ENCODE measurements at regions not wholly inside any gene's neighbourhood (a gene's known extent, or its start where the extent isn't known, plus 50 kb on each side); places are given as distances from the start of the nearest gene placed in this dataset.

DNA sequence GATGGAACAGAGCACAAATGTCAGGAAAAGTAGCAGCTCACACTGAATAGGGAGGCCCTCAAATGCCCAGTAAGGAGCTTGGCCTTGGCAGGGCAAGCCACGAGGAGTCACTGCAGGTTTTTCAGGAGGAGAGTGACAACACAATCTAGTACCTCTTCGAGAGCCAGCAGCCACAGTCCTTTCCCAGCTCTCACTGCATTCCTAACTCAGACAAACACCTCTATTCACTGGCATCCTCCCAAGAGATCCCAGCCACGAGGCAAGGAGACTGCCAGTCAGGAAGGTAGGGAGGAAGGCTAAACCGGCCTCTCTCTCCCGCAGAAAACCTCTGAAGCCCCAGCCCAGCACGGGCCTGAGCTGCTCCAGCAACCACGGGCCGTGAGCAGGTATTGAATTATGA, 146.0 kb upstream of the SMAD3 start:
- no peaks in the 10 kb centered on the region for H3K9me3 ChIP-seq (ENCODE audit: control insufficient read depth, low read length)
- DNase-seq, result no peak
- H3K4me3 ChIP-seq (ENCODE audit: insufficient read depth, low read depth, low read length, poor library complexity, severe bottlenecking), result no peak overlapping the region
- H3K36me3 ChIP-seq (ENCODE audit: control insufficient read depth, insufficient read depth, low read length), result no peaks in the 10 kb centered on the region
- no peaks in the 10 kb centered on the region for H3K4me1 ChIP-seq (ENCODE audit: control insufficient read depth, insufficient read depth, low read length, poor library complexity, severe bottlenecking)
- no peak overlapping the region for H3K27ac ChIP-seq (ENCODE audit: insufficient read depth, low read length, poor library complexity, severe bottlenecking)
- H3K27me3 ChIP-seq (replicated peaks; ENCODE audit: control insufficient read depth, insufficient read depth, low read length, poor library complexity, severe bottlenecking), result no peaks in the 10 kb centered on the region

DNA sequence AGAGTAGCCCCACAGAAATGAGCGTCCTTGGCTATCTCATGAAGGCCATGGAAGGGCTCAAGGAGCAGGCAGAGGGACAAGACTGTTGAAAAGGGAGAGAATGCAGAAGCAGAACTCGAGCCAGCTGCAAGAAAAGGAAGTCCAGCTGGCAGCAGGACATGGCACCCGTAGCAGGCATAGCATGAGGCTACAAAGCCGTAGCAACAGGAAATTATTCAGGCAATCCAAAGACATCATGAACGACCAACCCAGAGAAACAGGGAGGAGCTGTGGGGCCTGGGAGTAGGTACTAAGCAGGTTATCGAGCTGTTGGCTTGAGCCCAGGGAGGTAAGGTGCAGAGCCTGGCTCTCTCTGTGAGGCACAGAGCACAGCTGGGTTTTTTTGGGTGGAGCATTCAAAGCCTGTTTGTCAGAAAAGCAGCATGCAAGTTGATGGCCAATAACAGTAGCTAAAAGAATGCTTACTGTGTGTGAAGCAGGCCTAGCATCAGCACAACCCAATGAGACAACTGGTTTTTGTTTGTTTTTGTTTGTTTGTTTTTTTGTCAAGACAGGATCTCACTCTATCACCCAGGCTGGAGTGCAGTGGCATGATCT, 144.0 kb upstream of the SMAD3 start:
- Histone ChIP-seq H3K36me3 (ENCODE audit: control insufficient read depth, insufficient read depth, low read length) (no peaks in the 10 kb centered on the region), H3K4me3 (ENCODE audit: insufficient read depth, low read depth, low read length, poor library complexity, severe bottlenecking) (no peak overlapping the region), H3K9me3 (ENCODE audit: control insufficient read depth, low read length) (no peaks in the 10 kb centered on the region), H3K4me1 (ENCODE audit: control insufficient read depth, insufficient read depth, low read length, poor library complexity, severe bottlenecking) (no peaks in the 10 kb centered on the region), H3K27me3 (replicated peaks; ENCODE audit: control insufficient read depth, insufficient read depth, low read length, poor library complexity, severe bottlenecking) (no peaks in the 10 kb centered on the region), H3K27ac (ENCODE audit: insufficient read depth, low read length, poor library complexity, severe bottlenecking) (no peak overlapping the region)
- no peak for DNase-seq

DNA sequence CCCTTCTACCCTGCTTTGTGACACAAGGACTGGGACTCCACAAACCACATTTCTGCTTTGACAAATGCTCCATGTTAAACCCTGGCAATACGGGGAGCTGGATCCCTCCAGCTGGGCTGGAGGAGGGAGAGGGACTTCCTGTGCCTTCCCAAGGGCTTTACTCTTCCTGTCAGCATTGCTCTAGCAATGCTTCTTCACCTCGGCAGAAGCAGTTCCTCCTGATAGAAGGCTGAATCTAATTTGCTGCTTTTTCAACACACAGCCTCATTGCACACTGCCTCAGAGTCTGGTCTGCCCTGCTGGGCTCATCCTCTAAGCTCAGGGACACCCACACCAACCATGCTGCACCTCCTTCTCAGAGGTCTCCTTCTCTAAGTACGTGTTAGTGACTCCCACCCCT, 142.8 kb upstream of the SMAD3 start:
- Histone ChIP-seq H3K9me3 (ENCODE audit: control insufficient read depth, low read length) (no peaks in the 10 kb centered on the region), H3K4me3 (ENCODE audit: insufficient read depth, low read depth, low read length, poor library complexity, severe bottlenecking) (no peak overlapping the region), H3K27me3 (replicated peaks; ENCODE audit: control insufficient read depth, insufficient read depth, low read length, poor library complexity, severe bottlenecking) (no peaks in the 10 kb centered on the region), H3K27ac (ENCODE audit: insufficient read depth, low read length, poor library complexity, severe bottlenecking) (no peak overlapping the region), H3K36me3 (ENCODE audit: control insufficient read depth, insufficient read depth, low read length) (no peaks in the 10 kb centered on the region), H3K4me1 (ENCODE audit: control insufficient read depth, insufficient read depth, low read length, poor library complexity, severe bottlenecking) (no peaks in the 10 kb centered on the region)
- DNase-seq, result no peak

DNA sequence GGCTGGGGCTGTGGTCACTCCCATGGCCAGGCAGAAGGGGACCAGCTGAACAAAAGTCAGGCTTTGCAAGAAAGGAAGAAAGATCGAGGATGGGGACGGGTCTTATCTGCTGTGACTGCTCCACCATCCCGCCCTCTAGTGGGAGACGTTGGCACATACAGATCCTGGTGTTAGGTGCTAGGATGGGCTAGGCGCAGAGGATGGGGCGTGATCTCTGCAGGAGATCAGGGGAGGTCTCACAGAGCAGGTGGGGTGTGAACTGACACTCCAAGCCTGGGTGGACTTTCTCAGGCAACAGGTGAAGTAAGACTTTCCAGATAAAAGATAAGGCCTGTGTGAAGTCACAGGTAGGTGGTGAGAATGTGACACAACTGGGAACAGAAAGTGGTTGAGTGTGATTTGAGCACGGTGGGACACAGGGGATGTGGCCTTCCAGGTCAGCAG, 141.9 kb upstream of the SMAD3 start:
- DNase-seq, result no peak
- Histone ChIP-seq H3K27me3 (replicated peaks; ENCODE audit: control insufficient read depth, insufficient read depth, low read length, poor library complexity, severe bottlenecking) (no peaks in the 10 kb centered on the region), H3K4me1 (ENCODE audit: control insufficient read depth, insufficient read depth, low read length, poor library complexity, severe bottlenecking) (no peaks in the 10 kb centered on the region), H3K27ac (ENCODE audit: insufficient read depth, low read length, poor library complexity, severe bottlenecking) (no peak overlapping the region), H3K4me3 (ENCODE audit: insufficient read depth, low read depth, low read length, poor library complexity, severe bottlenecking) (no peak overlapping the region), H3K9me3 (ENCODE audit: control insufficient read depth, low read length) (no peaks in the 10 kb centered on the region), H3K36me3 (ENCODE audit: control insufficient read depth, insufficient read depth, low read length) (no peaks in the 10 kb centered on the region)

DNA sequence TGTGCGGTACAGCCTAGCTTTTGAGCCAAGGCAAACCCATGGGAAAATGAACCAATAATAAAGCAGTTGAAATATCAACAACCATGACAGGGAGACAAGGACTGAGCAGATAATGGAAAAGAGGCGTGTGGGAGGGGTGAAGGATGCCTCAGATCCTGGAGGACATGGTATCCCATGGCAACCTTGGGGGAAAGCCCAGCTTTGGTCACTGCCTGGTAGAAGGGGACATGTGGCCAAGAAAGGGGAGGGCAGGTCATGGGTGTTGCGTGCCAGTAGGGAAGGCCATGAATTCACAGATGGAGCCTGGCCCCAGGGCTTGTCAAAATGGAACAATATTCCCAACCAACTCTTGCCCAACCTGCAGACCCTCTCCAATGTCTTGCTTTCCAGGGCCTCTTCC, 140.5 kb upstream of the SMAD3 start:
- no peaks in the 10 kb centered on the region for H3K36me3 ChIP-seq (ENCODE audit: control insufficient read depth, insufficient read depth, low read length)
- no peak overlapping the region for H3K4me3 ChIP-seq (ENCODE audit: insufficient read depth, low read depth, low read length, poor library complexity, severe bottlenecking)
- no peaks in the 10 kb centered on the region for H3K27me3 ChIP-seq (replicated peaks; ENCODE audit: control insufficient read depth, insufficient read depth, low read length, poor library complexity, severe bottlenecking)
- no peak for DNase-seq
- no peaks in the 10 kb centered on the region for H3K4me1 ChIP-seq (ENCODE audit: control insufficient read depth, insufficient read depth, low read length, poor library complexity, severe bottlenecking)
- no peak overlapping the region for H3K27ac ChIP-seq (ENCODE audit: insufficient read depth, low read length, poor library complexity, severe bottlenecking)
- H3K9me3 ChIP-seq (ENCODE audit: control insufficient read depth, low read length), result no peaks in the 10 kb centered on the region

DNA sequence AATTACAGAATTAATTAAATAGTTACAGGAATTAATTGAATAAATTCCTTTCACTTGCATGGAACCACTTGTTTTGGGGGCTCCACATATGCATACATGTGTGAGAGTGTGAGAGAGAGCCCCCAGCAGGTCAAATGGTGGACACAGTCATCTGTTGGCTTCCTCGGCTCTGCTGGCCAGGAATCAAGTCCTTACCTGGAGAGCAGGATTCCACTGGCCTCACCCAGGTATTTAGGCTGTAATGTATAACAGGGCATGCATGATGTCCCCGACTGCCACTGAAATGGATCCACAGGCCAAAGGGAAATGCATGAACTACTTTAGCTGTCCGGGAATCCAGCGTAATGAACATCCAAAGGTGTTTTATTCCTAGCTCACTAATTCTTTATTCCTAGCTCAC, 139.7 kb upstream of the SMAD3 start:
- no peaks in the 10 kb centered on the region for H3K4me1 ChIP-seq (ENCODE audit: control insufficient read depth, insufficient read depth, low read length, poor library complexity, severe bottlenecking)
- no peak for DNase-seq
- no peaks in the 10 kb centered on the region for H3K27me3 ChIP-seq (replicated peaks; ENCODE audit: control insufficient read depth, insufficient read depth, low read length, poor library complexity, severe bottlenecking)
- no peak overlapping the region for H3K27ac ChIP-seq (ENCODE audit: insufficient read depth, low read length, poor library complexity, severe bottlenecking)
- H3K36me3 ChIP-seq (ENCODE audit: control insufficient read depth, insufficient read depth, low read length), result no peaks in the 10 kb centered on the region
- H3K4me3 ChIP-seq (ENCODE audit: insufficient read depth, low read depth, low read length, poor library complexity, severe bottlenecking), result no peak overlapping the region
- H3K9me3 ChIP-seq (ENCODE audit: control insufficient read depth, low read length), result no peaks in the 10 kb centered on the region

DNA sequence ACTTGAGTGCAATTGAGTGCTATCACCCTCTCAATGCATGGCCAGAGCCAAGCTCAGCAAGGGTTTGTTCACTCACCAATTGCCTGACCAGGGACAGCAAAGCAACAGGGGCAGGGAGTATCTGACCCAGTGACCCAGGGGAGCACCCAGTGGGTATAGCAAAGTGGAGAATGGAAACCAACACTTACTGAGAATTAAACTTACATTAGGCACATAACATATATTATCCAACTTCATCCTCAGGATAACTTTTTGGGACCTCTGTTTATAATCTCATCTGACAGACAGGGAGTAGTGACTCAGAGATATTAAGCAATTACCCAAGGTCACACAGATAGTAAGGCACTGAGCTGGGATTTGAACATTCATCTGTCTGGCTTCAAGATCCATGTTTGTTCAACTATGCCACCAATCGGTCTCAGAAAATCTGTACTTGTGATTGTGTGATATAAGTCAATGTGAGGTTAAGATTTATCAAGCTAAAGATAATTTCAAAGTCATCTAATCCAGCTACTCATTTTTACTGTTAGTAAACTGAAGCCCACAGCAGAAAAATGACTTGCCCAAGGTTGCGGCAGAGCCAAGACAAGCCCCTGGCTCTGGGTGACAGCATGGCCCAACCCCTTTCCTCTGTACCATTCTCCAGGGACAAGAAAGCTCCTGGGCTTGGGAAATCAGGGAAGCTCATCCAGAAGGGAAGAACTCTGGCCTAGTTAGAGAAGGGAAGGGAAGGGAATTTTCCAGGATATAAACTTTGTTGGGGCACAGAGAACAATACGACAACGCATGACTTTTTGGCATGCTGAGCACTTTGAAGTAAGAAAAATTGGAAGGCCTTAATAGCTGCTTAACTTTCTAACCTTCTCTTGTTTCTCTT, 138.0 kb upstream of the SMAD3 start:
- Histone ChIP-seq H3K4me3 (ENCODE audit: insufficient read depth, low read depth, low read length, poor library complexity, severe bottlenecking) (no peak overlapping the region), H3K9me3 (ENCODE audit: control insufficient read depth, low read length) (no peaks in the 10 kb centered on the region), H3K27ac (ENCODE audit: insufficient read depth, low read length, poor library complexity, severe bottlenecking) (no peak overlapping the region), H3K27me3 (replicated peaks; ENCODE audit: control insufficient read depth, insufficient read depth, low read length, poor library complexity, severe bottlenecking) (no peaks in the 10 kb centered on the region), H3K4me1 (ENCODE audit: control insufficient read depth, insufficient read depth, low read length, poor library complexity, severe bottlenecking) (no peaks in the 10 kb centered on the region), H3K36me3 (ENCODE audit: control insufficient read depth, insufficient read depth, low read length) (no peaks in the 10 kb centered on the region)
- DNase-seq, result no peak

DNA sequence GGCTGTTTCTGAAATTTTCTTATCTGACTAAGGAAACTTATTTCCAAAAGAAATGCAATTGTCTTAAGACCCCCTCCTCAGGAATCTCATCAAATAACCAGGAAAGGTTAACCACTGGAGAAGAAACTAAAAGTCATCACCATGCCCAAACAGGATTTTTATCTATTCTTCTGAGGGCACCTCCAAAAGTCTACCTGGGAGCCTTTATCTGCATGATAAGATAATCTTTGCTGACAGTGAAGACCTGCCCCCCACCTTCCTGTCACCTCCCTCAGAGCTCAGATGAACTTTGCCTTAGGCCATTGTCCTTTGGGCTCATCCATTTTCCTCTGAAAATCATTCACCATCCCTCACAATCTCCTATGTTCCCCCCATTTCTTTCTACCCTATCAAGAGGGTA, 137.3 kb upstream of the SMAD3 start:
- H3K36me3 ChIP-seq (ENCODE audit: control insufficient read depth, insufficient read depth, low read length), result no peaks in the 10 kb centered on the region

DNA sequence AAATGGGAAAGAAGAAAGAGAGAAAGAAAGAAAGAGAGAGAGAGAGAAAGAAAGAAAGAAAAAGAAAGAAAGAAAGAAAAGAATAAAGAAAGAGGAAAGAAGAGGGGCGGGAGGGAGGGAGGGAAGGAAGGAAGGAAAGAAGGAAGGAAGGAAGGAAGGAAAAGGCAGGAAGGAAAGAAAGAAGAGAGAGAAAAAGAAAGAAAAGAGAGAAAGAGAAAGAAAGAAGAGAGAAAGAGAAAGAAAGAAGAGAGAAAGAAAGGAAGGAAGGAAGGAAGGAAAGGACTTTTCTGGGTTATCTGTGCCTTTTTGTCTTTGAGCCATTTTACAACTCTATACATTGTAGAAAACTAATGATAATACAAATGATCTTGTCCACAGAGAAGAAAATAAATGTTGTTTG, 136.6 kb upstream of the SMAD3 start:
- no peak for DNase-seq
- Histone ChIP-seq H3K4me1 (ENCODE audit: control insufficient read depth, insufficient read depth, low read length, poor library complexity, severe bottlenecking) (no peaks in the 10 kb centered on the region), H3K9me3 (ENCODE audit: control insufficient read depth, low read length) (no peaks in the 10 kb centered on the region), H3K36me3 (ENCODE audit: control insufficient read depth, insufficient read depth, low read length) (no peaks in the 10 kb centered on the region), H3K27ac (ENCODE audit: insufficient read depth, low read length, poor library complexity, severe bottlenecking) (no peak overlapping the region), H3K4me3 (ENCODE audit: insufficient read depth, low read depth, low read length, poor library complexity, severe bottlenecking) (no peak overlapping the region), H3K27me3 (replicated peaks; ENCODE audit: control insufficient read depth, insufficient read depth, low read length, poor library complexity, severe bottlenecking) (no peaks in the 10 kb centered on the region)

More for the DNA sequence above, 137.3 kb upstream of the SMAD3 start:
- Histone ChIP-seq H3K27me3 (replicated peaks; ENCODE audit: control insufficient read depth, insufficient read depth, low read length, poor library complexity, severe bottlenecking) (no peaks in the 10 kb centered on the region), H3K4me3 (ENCODE audit: insufficient read depth, low read depth, low read length, poor library complexity, severe bottlenecking) (no peak overlapping the region), H3K27ac (ENCODE audit: insufficient read depth, low read length, poor library complexity, severe bottlenecking) (no peak overlapping the region), H3K9me3 (ENCODE audit: control insufficient read depth, low read length) (no peaks in the 10 kb centered on the region), H3K4me1 (ENCODE audit: control insufficient read depth, insufficient read depth, low read length, poor library complexity, severe bottlenecking) (no peaks in the 10 kb centered on the region)
- DNase-seq, result no peak

DNA sequence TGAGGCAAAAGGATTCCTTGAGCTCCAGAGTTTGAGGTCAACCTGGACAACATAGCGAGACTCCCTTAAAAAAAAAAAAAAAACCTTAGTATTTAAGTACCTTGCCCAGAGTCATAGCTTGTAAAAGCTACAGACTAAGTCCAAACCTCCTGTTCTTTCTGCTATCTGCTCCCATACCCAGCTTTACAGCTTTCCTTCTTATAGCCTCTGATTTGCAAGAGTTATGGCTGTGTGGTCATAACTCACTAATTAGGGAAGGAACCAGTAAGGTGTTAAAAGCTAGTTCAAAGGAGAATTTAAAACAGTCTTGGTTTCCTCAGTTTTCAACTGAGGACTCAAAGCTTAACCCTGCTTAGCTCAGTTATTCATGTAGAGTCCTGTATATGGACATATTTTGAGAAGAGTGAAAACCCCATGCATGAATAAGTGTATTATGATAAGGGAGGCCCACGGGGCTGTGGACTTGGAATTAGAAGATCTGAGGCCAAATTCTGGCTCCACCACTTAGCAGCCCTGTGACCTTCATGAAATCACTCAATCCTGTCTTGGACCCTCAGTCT, 135.5 kb upstream of the SMAD3 start:
- H3K36me3 ChIP-seq (ENCODE audit: control insufficient read depth, insufficient read depth, low read length), result no peaks in the 10 kb centered on the region
- no peak overlapping the region for H3K27ac ChIP-seq (ENCODE audit: insufficient read depth, low read length, poor library complexity, severe bottlenecking)
- H3K4me3 ChIP-seq (ENCODE audit: insufficient read depth, low read depth, low read length, poor library complexity, severe bottlenecking), result no peak overlapping the region
- H3K9me3 ChIP-seq (ENCODE audit: control insufficient read depth, low read length), result no peaks in the 10 kb centered on the region
- DNase-seq, result no peak
- H3K4me1 ChIP-seq (ENCODE audit: control insufficient read depth, insufficient read depth, low read length, poor library complexity, severe bottlenecking), result no peaks in the 10 kb centered on the region
- H3K27me3 ChIP-seq (replicated peaks; ENCODE audit: control insufficient read depth, insufficient read depth, low read length, poor library complexity, severe bottlenecking), result no peaks in the 10 kb centered on the region
